Epidermal melanocyte (primary cell): ENCODE measurements at regions not wholly inside any gene's neighbourhood (a gene's known extent, or its start where the extent isn't known, plus 50 kb on each side); places are given as distances from the start of the nearest gene placed in this dataset.

ENCODE experiments used
- DNase-seq: peaks from one replicate; pipeline ENCODE4 v3.0.0; 2011; ENCODE audit warnings: low spot score; ENCODE audit not compliant: insufficient read length

DNA sequence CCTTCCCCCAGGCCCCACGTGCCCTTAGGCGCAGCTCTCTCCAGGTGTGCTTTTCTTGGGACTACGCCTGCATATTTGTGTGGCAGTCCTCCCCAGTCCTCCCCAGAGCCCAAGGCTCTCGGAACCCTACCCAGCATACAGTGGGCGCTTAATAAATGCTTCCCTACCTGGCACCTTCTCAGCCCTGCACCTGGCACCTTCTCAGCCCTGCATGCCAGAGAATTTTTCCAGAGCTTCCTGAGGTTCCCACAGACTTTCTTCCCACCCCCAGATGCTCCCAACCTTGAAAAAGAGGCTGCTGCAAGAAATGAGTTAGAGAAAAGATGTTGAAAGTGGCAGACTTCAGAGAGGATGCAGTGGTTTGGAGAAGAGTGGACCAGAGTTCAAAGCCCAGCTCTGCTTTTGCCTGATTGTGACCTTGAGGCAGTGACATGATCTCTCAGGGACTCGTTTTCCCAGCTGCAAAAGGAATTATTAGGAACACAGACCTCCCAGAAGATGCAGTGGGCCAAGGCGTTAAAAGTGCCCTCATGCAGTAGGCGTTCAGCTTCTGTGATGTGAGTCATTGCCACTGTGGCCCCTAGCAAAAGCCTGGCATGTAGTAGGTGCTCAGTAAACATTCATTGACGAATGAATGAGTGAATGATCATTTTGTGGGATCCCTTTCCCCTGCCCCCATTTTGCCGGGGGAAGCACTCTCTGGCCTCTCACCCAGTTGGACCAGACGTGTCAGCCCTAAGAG is 167.2 kb downstream of the PHETA1 start:
- no peak for DNase-seq

DNA sequence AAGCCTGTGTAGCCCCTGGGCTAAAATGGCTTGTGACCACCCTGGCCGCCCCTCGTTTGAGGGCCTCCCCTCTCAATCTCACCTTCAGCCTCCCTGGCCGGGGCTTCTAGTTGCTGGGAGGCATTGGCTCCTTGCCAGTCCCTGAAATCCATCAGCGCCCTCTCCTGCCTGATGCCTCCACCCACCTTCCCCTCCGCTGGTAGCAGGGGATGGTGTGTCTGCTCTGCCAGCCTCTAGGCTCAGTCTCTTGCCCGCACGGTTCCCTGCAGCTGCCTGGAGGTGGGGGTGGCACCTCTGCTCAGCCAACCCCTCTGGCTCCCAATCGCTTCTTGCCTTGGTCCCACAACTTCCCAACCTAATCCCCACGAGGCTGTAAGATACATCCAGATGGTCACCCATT is 167.9 kb downstream of the PHETA1 start:
- no peak for DNase-seq

DNA sequence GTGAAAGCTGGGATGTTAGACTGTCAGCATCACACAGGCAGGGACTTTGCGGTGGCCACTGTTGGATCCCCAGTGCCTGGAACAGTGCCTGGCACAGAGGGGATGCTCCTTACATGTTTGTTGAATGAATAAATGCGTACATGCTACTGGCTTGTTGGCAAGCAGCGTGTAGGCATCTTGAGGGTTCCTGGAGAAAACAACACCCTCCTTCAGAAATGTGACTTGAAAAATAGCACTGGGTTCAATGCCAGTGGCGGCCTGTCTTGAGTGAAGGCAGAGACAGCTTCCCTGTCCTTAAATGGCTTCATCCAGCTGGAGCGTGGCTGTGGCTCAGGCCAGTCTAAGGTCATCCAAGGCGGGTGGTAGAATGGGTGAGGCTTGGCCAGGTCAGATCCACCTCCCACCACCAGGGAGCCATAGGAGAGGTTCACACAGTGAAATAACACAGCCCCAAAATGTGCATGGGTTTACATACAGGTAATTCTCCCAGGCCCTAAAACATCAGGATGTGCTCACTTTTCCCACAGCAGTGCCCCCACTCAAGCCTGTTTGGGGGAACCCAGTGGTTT is 171.4 kb downstream of the PHETA1 start:
- DNase-seq, result no peak

DNA sequence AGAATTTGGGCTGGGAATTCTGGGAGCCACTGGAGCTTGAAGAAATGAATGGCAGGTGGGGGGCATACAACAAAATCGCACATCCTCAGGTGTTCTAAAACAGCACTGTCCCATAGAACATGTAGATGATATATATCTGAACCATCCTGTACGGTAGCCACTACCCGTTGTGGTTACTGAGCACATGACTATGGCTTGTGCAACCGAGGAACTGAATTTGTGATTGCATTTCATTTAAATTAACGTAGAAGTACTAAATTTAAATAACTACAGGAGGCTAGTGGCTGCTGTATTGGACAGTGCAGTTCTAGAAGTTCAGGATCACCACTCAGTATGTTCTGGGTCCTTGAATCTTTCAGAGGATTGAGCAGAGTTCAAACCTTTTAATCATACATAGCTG is 172.4 kb downstream of the PHETA1 start:
- no peak for DNase-seq

DNA sequence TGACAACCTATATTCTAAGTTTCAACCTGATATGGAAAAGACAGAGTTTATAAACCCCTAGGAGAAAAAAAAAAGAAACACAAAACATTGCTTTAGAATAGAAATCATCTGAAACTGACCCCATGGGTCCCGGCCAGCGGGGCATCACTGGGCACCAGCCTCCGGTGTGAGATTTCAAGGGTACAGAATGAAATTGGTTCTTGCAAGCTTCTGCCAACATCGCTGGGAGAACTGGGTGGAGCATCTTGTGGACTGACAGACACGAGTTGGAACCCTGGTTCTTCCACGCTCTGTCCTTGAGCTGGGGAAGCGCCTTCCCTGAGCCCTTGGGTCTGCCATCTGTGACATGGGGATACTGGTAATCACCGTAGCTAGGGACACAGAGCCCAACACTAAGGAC is 173.6 kb downstream of the PHETA1 start:
- no peak for DNase-seq

DNA sequence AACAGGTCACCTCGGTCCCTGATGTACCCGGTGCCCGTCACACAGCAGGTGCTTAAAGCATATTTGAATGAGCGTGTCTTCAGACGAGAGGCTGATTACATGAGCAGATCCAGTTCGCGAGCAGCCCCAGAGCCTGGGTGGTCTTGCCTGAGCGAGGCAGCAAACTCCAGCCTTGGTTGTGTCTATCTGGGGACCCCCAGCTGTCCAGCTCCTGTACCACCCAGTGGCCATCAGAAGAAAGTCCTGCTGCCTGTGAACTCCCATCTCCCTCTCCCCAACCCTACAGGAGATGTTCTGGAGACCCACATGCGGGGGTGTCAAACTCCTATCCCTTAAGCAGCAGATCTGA is 174.2 kb downstream of the PHETA1 start:
- no peak for DNase-seq

DNA sequence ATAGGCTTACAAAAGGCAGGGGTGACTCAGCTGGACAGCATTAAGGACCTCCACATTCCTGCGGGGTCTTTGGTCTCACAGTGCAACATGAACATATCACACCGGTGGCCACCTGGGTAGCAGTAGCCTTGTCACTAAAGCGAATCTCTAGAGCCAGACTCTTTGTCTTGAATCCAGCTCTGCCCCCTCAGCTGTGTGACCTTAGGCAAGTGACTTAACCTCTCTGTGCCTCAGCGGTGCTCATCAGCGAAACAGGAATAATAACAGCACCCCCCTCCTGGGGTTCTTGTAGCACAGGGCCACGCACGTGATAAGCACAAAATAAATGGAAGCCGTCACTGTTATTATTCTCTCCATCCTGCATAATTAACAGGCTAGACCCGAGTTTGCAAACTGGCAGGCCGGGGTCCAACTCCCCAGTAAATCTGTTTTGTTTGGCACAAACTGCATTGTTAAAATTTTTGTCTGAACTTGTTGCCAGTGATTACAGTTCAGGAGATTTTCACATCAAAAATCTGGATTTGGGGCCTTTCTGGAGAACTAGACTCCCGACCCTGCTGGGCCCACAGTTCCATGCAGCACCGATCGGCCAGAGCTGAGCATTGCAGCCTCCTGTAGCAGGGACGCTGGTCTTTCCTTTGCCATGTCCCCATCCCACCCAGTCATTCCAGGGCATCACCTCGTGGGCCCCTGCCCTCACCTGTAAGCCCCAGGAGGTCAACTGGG is 174.8 kb downstream of the PHETA1 start:
- DNase-seq, result no peak

DNA sequence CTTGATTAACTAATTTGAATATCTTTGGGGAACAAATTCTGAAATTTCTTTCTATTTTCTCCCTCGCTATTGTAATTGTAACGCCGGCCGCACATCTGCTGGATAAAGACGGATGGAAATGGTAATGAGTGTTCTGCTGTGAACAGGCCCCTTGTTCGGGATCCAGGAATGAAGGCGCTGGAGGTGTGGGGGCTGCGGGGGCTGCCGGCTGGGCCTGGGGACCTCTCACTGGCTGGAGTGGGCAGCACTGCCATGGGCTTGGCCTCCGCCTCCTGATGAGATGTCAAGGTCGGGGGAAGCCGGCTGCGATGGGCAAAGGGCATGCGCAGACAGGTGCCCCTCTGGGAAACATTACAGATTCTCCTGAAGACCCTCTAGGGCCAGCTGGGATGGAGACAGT is 175.4 kb downstream of the PHETA1 start:
- DNase-seq, result no peak

DNA sequence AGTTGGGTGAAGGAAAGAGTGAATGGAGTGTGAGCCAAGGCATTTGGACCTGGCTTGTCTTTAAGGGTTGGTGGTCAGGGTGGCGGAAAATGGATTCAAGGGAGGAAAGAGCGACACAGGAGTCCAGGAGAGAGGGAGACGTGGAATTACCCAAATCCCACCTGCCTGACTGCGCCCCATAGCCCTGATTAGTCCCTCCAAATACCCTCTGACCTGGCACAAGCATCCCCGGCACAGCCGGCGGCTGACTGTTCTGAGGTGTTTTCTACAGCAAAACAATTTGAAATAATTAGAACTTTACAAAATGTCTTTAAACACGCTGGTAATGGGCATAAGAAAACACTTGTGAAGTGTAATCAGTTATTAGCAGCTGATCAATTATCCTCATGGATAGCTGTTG is 175.8 kb downstream of the PHETA1 start:
- DNase-seq, result no peak

DNA sequence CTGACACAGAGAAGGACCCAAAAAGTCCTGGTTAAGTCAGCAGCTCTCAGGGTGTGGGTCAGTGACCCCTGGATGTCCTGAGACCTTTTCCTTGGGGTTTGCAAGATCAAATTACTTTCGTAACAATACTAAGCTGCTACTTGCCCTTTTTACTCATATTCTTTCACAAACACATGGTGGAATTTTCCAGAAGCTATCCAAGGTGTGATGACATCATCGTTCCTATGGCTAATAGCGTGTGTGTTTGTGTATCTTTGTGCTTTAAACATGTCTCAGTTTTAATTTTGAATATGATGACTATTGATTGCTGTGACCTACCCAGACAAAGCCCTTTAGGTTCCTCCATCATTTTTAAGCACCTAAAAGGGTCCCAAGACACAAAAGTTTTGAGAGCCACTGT is 176.2 kb downstream of the PHETA1 start:
- DNase-seq, result no peak

DNA sequence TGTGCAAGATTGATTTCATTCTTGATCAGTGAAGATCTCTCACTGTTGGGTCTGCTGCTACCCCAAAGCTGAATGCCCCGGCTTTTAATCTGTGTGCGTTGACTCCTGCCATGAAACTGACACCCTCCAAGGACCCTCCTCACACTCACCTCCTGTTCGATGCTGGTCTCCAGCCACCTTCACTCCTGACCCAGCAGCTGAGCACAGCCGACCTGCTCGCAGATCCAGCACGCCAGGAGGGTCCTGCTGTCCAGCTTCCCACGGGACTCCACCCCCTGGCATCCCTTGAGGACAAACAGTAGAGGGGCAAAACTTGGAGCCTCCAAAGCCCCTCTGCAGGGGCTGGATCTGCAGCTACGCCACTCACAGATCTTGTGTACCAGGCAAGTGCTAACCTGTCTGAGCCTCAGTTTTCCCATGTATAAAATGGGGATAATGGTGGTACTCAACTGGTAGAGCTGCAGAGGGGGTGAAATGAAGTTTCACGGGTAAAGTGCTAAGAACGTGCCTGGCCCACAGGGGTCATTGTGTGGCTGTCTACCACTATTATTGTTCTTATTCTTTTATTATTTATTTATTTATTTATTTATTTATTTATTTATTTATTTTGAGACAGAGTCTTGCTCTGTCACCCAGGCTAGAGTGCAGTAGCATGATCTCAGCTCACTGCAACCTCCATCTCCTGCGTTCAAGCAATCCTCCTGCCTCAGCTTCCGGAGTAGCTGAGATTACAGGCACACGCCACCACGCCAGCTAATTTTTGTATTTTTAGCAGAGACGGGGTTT is 178.0 kb downstream of the PHETA1 start:
- no peak for DNase-seq

DNA sequence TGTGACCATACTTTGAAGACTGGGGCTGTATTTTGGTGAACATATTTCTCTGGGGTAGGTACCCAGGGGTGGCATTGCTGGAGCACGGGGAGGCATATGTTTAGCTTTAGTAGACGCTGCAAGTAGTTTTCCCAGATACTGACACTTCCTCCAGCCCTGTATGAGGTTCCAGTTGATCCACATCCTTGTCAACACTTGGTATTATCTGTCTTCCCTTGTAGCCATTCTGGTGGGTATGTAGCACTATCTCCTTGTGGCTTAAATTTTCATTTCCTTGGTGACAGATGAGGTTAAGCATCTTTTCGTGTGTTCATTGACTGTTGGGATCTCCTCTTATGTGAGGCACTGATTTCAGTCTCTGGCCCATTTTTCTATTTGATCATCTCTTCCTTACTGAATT is 179.1 kb downstream of the PHETA1 start:
- DNase-seq, result no peak

DNA sequence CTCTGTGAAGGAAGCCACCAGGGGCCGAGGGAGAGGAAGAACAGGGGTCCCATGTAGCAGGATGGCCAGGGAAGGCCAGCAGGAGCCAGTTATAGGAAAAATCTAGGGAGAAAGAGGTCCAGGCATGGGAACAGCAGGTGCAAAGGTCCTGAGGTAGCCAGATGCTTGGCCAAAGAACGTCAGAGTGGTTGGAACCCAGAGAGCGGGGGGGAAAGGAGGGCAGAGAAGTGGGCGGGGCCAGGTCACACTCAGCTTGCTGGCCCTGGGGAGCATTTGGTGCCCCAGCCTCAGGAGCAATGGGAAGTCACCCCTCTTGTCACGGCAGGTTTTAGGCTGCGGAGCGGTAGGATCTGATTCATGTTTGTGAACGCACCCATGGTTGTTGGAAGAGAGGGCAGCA is 180.5 kb downstream of the PHETA1 start:
- no peak for DNase-seq

DNA sequence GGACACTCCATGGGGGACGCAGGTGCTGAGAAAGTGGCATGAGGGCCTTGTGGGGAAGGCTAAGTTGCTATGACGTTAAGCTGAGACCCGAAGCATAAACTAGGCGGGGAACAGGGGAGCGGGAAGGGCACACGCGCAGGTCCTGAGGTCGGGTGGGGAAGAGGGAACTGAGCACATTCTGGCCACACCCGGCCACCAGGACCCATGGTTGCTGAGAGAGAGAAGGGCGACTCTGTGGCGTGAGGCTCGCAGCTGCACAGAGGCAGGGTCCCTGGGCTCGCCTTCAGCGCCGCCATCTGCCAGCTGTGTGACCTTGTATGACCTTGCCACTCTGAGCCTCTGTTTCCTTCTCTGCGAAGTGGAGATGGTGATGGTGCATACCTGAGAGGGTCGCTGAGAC is 182.5 kb downstream of the PHETA1 start:
- DNase-seq, result no peak

DNA sequence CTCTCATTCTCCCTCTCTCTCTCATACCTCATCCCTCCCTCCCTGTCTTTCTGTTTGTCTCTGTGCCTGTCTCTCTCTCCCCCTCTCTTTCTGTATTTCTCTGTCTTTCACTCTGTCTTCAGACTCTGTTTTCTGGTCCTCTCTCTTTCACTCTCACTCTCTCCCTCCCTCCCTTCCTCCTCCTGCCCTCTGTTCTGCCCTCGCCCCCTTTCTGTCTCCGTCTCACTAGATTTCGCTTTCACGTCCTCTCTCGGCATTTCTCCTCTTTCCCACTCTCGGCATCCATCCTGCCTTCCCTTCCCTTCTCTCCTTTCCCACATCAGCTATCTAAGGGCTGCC is 183.0 kb downstream of the PHETA1 start:
- DNase-seq, result no peak

DNA sequence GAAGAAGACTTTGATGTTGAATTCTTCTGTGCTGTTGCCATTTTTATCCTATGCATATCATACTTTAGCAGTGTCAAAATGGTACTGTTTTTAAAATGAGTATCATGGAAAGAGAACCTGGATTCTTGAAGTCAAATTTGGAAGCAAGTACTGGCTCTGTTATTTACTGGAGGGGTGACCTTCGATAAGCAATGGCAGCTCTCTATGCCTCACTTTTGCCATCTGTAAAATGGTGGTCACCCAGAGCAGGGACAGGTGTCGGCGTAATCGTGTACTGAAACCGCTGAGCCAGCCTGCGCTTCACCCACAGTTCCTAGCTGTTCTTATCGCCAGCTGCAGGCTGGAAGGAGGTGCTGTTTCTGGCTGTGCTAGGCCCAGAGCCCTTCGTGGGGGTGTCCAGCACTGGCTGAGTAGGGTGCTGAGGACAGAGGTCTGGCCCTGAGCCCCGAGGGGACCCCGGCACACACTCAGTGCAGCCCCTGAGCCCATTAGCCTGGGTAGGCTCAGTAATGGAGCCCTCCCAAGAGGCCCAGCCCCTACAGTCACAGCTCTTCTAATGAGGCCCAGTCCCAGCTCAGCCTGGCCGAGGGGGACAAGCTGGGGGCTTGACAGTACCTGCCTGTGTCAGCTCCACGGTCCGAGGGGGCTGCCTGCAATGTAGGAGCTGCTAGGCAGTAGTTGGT is 183.5 kb downstream of the PHETA1 start:
- no peak for DNase-seq

DNA sequence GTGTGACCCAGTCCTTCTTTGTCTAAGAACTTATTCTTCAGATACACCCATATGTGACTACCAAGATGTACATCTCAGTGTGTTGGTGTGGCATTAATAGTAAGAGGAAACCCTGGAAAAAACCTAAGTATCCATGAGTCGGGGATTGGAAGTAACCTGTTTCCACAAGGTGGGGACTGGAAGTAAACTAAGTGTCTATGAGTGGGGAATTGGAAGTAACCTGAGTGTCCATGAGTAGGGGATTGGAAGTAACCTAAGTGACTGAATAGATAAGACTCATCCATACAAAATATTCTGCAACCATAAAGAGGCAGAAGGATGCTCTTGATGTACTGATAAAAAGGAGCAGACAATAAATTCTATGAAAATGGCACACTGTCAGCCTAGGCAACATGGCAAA is 184.7 kb downstream of the PHETA1 start:
- no peak for DNase-seq

DNA sequence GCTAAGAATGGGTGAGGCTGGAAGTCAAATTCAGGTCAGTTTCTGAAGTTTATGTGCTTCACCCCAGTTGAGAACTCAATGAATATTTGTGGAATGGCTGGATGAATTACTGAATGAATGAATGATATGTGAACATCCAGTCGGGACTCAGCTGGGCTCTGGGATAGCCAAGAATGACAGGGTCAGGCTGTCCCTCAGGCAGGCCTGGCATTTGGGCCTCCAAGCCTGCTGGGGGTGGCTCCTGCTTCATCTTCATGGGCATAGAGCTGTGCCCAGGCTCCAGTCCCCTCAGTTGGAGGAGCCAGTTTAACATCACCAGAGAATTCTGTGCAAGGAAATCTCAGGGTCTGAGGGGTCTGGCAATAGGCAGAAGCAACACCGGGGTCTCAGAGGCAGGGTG is 185.8 kb downstream of the PHETA1 start:
- DNase-seq, result no peak

DNA sequence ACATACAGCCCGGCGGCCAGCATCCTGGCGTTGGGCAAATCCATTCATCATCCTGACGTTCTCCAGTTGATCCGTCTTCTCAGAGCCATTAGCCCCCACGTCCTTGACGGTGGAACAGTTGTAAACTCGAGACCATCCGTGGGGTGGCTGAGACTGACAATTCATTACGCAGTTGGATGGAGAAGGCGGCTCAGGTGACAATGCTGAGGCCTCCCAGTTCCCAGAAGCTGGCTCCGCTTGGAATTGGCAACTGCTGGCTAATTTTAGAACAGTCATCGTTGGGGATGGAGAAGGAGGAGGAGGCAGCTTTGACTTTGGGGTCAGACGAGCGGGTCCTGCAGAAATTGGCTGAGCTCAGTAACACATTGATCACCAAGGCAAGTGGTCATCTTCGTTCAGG is 186.5 kb downstream of the PHETA1 start:
- no peak for DNase-seq

DNA sequence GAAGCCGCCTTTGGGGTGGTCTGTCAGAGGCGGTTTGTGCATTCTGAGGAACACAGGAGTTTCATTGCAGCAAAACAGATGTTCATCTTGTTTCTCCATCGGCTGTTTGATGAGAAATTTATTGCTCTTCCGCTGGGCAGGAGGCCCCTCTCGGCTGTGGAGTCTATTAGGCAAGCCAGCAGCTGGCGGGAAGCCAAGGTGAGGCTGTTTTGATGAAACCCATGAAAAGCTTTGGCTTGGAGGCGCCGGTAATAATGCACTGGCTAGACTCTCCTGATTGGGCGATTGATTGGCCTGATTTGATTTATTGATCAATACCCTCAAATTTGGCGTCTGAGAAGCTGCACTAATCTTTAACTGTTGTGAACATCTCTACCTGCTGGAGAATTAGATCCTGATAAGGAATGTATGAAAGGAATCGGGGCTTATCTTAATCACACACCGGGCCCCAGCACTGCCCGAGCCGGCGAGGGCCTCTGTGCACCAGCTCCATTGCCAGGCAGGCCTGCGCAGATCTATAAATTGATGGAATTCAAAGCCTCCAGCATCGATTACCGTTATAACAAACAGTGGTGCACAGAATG is 187.7 kb downstream of the PHETA1 start:
- DNase-seq, result no peak

DNA sequence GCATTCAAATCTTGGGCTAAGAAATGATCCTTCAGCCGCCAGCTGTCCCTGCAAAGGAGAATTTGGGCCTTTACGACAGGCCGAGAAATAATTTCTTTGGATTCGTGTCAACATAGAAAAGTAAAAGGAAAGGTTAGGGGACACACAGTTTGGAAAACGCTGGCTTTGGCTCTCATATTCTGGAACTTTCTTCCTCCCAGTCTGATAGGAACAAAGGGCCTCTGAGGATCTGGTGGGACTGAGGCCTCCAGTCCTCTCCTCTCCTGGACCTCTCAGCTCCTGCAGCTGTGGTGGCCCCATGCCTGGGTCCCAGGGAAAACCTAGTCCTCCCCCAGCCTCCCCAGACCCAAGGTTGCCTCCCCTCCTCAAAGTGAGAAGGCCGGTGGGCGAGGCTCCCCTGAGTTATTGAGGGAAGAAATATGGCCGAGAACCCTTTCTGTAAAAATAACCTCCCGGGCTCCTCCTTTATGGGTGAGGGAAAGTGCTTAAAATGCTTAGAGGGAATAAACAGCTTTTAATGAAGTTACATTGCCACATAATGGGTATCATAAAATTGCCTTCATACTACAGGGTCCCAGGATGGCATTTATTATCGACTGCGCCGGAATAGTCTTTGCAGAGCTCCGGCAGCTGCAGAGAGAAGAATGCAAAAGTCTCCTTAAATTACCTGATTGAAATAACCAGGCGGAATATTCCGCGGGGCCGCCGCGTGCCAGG is 188.3 kb downstream of the PHETA1 start:
- DNase-seq, result no peak
